ENCODE measurements at regions not wholly inside any gene's neighbourhood (a gene's known extent, or its start where the extent isn't known, plus 50 kb on each side); places are given as distances from the start of the nearest gene placed in this dataset.

DNA sequence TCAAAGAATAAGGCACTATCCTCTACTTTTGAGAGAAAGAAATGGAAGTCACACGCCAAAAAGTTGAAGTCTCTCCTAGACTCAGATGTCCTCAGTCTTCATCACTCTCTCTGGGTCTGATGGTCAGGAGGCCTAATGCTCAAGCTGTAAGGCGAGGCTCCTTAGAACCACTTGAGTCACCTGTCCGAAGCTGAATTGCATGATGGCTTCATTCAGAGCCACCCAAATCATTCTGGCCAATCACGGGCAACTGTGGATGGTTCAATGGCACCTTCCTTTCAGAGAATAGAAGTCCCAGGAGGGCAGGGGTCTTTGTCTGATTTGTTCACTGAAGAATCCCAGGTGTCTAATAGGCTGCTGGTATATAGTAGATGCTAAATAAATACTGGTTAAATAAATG is 63.9 kb upstream of the SMOX start:
- peak in 2 of 7 donors; percentile 11 to 48 for DNase-seq
- Histone ChIP-seq H3K27ac (peak overlapping the region in 1 of 5 donors; percentile 51), H3K36me3 (replicated peaks in 1 of 2) (no peaks in the 10 kb centered on the region), H3K27me3 (no peaks in the 10 kb centered on the region), H3K9me3 (replicated peaks in 1 of 3) (peaks cover 0 to 8% (median 0%) of the 10 kb centered on the region in 3 donors), H3K4me1 (replicated peaks in 1 of 2) (peaks cover 15 to 18% of the 10 kb centered on the region in 2 donors), H3K4me3 (no peak overlapping the region)
- TF ChIP-seq, protein P1, sequence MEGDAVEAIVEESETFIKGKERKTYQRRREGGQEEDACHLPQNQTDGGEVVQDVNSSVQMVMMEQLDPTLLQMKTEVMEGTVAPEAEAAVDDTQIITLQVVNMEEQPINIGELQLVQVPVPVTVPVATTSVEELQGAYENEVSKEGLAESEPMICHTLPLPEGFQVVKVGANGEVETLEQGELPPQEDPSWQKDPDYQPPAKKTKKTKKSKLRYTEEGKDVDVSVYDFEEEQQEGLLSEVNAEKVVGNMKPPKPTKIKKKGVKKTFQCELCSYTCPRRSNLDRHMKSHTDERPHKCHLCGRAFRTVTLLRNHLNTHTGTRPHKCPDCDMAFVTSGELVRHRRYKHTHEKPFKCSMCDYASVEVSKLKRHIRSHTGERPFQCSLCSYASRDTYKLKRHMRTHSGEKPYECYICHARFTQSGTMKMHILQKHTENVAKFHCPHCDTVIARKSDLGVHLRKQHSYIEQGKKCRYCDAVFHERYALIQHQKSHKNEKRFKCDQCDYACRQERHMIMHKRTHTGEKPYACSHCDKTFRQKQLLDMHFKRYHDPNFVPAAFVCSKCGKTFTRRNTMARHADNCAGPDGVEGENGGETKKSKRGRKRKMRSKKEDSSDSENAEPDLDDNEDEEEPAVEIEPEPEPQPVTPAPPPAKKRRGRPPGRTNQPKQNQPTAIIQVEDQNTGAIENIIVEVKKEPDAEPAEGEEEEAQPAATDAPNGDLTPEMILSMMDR (IDR thresholded peaks at IDR 0.05) = no peak
- no peak for TF ChIP-seq POLR2A (IDR thresholded peaks at IDR 0.05)
- 69 to 93% (median 74%) methylated on average over 4 of the region's 4 CpGs for WGBS, 4 donors
- intact Hi-C loops (cut with DNase I) = loop anchor here in 1 of 2 donors (5.0 kb wide), 2 partner anchors 67 to 192 kb away; partner anchors contain the start of gene RNF24

DNA sequence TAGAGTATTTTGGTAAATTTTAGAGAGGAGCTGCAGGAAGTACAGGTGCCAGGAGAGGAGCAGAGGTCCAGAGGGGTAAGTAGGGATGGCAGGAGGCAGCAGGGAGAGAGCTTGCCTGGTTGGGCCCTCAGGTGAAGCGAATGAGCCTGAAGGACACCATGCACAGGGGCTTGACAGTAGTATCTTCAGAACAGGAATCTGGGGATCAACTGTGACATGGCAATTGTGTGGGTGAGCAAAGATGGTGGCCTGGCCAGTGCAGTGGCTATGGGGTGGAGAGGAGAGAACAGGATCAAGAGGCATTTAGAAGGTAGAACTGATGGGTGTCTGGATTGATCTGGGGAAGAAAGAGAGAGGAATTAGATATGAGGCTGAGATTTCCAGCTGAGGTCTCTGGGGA is 64.5 kb upstream of the SMOX start:
- intact Hi-C loops (cut with DNase I) = no loop called here
- peak overlapping the region in 1 of 5 donors; percentile 88 for H3K27ac ChIP-seq
- peak in 2 of 7 donors; percentile 13 to 18 for DNase-seq
- H3K4me3 ChIP-seq = no peak overlapping the region
- peaks cover 15 to 18% of the 10 kb centered on the region in 2 donors for H3K4me1 ChIP-seq (replicated peaks in 1 of 2)
- peaks cover 0 to 8% (median 0%) of the 10 kb centered on the region in 3 donors for H3K9me3 ChIP-seq (replicated peaks in 1 of 3)
- TF ChIP-seq, protein P1 (IDR thresholded peaks at IDR 0.05) = no peak
- TF ChIP-seq POLR2A (IDR thresholded peaks at IDR 0.05) = no peak
- no peaks in the 10 kb centered on the region for H3K27me3 ChIP-seq
- no peaks in the 10 kb centered on the region for H3K36me3 ChIP-seq (replicated peaks in 1 of 2)
- 90 to 100% (median 100%) methylated on average over 1 of the region's 1 CpG for WGBS, 4 donors

- 23 to 40% (median 24%) methylated on average over 1 to 6 of the region's 11 CpGs for WGBS, 4 donors
- intact Hi-C loops (cut with DNase I) = no loop called here
Observed at GRCh38 chr20:4083098-4083865, 65.3 kb upstream of the SMOX start.

More at GRCh38 chr20:4083098-4083865, 65.3 kb upstream of the SMOX start:
- DNase-seq = peak in 2 of 7 donors; percentile 44 to 51
- Histone ChIP-seq H3K4me3 (no peak overlapping the region), H3K27me3 (no peaks in the 10 kb centered on the region), H3K4me1 (replicated peaks in 1 of 2) (peaks cover 15 to 18% of the 10 kb centered on the region in 2 donors), H3K36me3 (replicated peaks in 1 of 2) (no peaks in the 10 kb centered on the region), H3K9me3 (replicated peaks in 1 of 3) (peaks cover 0 to 8% (median 0%) of the 10 kb centered on the region in 3 donors), H3K27ac (peak overlapping the region in 2 of 5 donors; percentile 26 to 88)
- no peak for TF ChIP-seq POLR2A (IDR thresholded peaks at IDR 0.05)
- TF ChIP-seq, protein P1 (IDR thresholded peaks at IDR 0.05) = no peak
